GM10847 (cell line): ENCODE measurements at regions not wholly inside any gene's neighbourhood (a gene's known extent, or its start where the extent isn't known, plus 50 kb on each side); places are given as distances from the start of the nearest gene placed in this dataset.

Source experiments
- POLR2A ChIP-seq: IDR thresholded peaks from 2 replicates; pipeline ENCODE4 v1.6.1; 2011; ENCODE audit not compliant: insufficient read length; ENCODE audit errors: extremely low read depth

DNA sequence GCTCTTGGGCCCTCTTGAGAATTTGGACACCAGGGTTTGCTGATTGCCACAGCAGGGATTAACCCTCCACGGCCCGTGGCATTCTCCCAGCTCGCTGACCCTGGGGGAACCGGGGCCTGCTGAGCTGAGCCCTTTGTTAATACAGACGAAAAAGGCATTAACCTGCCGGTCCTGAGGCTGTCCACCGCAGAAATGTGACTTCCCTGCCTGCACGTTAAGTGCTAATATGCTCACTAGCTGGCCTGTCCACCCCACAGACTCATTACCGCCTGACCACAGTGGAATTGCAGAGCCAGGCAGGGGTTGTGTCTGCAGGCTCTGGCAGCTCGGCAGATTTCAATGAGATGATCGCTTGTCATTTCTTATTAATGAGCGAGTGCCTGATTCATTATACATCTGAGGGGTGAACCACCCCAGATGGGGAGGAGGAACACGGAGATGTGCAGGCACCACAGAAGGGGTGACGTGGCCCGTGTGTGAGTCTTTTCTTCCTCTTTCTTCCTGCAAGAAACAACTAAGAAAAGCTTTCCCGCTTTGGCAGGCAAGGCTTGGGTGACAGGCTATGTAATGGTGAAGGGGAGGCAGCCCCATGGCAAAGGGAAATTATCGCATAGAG, 126.0 kb downstream of the GLI2 start:
- no peak for TF ChIP-seq POLR2A

- TF ChIP-seq POLR2A: no peak
These were observed 126.8 kb downstream of the GLI2 start for GRCh38 chr2:120862201-120863060.

DNA sequence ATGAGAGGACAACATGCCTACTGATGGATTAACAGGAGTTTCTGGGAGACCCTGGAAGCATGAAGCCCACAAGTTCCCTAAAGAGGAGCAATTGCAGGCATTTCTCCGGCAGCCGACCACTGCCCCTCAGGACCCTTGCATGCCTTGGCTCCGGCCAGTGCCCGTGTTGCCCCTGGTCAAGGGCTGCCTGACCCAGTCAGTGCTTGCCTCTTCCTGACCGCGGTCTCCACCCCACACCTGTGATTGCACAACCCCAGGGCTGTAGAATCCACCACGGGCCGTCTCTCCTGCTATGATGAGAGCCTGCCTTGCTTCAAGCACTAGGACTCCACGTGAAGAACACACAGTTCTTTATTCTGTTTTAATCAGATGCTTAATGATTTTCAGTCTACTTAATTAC, 127.5 kb downstream of the GLI2 start:
- TF ChIP-seq POLR2A: no peak

DNA sequence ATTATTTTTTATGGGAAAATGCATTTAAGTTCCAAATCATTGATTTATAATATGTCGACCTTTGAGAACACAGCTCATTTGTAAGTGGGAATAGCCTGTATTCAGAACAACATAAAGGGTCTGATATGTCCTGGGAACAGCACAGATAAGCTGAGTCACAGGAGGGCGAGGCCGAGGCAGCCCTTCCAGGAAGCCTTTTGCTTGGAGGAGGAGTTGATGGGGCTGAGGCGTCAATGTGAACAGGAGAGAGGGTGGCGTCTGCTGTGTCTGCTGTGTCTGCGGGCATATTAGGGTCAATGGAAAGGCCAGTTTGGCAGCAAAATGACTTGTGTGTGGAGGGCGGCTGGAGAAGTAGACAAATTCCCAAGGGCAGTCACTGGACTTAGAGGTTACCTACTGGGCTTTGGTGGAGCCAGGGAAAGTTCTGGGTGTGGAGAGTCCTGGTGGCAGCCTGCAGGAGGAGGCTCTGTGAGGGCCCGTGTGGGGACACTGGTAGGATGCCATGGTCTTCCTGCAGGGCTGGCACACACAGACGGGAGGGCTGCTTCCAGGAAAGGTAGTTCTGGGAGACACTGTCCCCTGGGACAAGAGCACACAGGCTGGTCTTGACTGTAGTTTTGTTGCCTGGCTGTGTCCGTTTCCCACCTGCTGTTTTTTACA, 128.1 kb downstream of the GLI2 start:
- no peak for TF ChIP-seq POLR2A

GRCh38 chr2:120864981-120865380, 129.3 kb downstream of the GLI2 start:
- no peak for TF ChIP-seq POLR2A

- no peak for TF ChIP-seq POLR2A
These were observed 130.0 kb downstream of the GLI2 start for GRCh38 chr2:120865656-120866055.

DNA sequence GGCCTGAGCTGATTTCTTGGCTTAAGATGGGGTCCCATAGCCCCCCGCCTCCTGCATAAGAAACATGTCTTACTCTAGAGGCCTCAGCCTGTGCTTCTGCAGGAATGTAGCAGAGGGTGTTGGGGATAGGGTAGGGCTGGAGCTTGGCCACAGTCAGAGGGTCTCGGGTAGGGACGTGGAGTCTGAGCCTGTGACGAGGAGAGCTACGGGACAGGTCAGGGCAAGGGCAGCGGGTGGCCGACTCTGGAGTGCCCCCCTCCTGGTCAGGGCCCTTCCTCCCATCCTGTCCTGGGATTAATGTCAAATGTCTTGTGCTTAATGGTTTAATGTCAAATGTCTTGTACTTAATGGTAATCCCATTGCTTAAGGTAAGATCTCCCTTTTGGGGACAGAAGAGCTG, 130.4 kb downstream of the GLI2 start:
- no peak for TF ChIP-seq POLR2A

DNA sequence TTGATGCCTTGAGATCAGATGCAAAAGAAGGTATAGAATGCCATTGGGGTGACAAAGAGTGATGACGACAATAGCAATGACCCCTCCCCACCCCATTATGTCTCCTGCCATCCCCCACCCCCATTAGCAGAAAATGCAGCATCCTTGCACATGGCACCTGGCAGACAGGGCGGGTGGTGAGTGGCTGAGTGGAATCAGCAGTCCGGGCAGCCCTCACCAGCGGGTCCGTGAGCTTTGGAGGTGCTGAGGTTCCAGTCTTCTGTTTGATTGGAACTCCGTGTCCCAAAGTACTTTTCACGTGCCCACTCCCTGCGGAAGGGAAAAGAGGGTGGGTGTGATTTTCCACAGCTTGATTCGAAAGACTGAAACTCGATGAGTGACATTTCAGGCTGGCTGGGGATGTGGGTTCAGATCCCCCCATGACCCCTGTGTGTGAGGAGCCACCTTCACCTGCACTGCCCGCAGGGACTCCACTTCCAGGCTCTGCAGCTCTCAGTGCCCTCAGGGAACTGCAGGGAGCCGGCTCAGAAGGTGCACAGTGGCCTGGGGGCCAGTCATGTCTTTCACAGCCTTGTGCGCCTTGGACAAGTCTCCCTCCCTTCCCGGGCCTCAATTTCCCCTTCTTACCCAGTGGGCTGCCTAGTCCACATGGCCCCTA, 130.9 kb downstream of the GLI2 start:
- no peak for TF ChIP-seq POLR2A

DNA sequence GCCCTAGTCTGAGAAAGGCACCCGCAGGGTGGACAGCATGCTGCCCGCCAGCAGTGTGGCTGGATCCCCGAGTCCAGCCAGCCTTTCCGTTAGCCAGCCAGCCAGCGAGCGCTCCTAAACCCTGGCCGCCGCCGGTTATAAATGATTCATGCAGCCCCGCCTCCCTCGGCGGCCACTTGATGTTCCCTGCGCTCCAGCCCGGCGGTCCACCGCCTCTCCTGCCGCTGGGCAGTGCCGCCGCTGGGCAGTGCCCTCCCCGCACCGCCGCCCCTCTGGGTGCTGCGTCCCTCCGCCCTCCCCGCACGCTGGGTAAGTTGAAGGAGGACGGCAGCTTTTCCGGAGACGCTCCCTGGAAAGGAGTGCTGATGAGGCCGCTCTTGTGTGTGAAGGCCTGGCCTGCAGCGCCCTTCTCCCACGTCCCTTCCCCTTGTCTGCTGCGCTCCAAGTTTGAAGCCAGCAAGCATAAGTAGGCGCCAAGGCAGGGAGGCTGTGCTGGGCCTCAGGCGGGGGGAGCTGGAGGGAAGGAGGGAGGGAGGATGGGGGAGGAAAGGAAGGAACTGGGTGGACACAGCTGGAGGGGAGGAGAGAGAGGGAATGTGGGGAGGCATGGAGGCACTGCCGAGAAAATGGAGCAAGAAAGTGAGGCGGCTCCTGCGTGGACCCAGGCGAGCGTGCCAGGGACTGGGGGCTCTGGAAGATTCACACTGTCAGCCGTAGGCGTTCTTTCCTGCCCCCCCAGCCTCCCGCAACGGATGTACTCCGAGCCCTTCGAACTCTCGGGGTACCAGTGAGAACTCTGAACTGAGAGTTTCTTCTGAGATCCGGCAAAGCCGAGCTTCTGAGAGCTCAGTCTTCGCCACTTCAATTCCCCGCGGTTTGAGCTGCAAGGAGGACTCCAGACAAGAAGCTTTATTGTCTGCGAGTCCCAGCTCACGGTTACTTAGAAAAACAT, 131.9 kb downstream of the GLI2 start:
- no peak for TF ChIP-seq POLR2A

DNA sequence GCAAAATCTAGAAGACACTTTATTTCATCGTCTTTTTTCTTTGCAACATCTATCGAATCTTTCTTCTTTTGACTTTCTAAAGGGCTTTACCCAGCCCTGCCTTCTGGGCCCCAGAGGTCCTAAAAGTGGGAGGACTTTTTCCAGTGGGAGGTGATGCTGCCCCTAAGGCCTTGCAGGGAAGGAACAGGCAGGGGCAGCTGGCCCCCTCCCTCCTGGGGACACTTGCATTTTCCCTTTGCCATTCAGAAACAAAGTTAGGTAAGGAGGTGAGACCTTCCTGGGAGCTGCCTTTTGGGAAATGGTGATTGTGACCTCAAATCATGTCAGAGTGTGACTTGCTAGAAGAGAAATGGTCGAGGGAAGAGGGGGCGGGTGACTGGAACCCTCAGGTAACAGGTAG, 132.7 kb downstream of the GLI2 start:
- TF ChIP-seq POLR2A: no peak

- no peak for TF ChIP-seq POLR2A
These were observed 133.5 kb downstream of the GLI2 start for GRCh38 chr2:120869036-120869729.

- no peak for TF ChIP-seq POLR2A
These were observed 134.2 kb downstream of the GLI2 start for GRCh38 chr2:120869730-120870466.

DNA sequence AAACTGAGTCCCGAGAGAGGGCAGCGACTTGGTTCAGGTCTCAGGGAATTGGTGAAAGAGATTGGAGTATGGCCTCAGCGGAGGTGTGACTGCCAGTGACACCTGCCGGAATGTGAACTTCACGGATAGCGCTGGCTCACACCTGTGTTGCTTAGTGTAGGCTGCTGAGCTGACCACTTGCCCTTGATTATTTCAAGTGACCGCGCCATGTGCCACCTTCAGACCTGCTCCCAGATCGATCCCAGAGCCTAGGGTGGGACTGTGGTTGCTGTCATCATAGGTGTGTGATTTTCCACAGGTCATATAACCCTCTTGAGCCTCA, 134.8 kb downstream of the GLI2 start:
- TF ChIP-seq POLR2A: no peak
